Activated CD8-positive, alpha-beta T cell treated with anti-CD3 and anti-CD28 coated beads, Interleukin-2, amount 10 ng/mL, durations not matched to agents 7 days and 5 days (primary cell): ENCODE measurements at regions not wholly inside any gene's neighbourhood (a gene's known extent, or its start where the extent isn't known, plus 50 kb on each side); places are given as distances from the start of the nearest gene placed in this dataset.

Experiments
- ATAC-seq: fragments of 150-1000 bp; cut with Tn5 transposase; one replicate; pipeline ENCODE4 v1.10.0; 2021; ENCODE audit warnings: moderate library complexity
- CTCF ChIA-PET: fragments of 350-600 bp; sonication (Branson Sonifier 250); formaldehyde crosslinking; loops from one replicate; lab custom pipeline; 2021; ENCODE audit warnings: antibody characterized with exemption; lab: Charles Lee
- POLR2A ChIA-PET: fragments of 350-600 bp; sonication (Branson Sonifier 250); formaldehyde crosslinking; loops from one replicate; lab custom pipeline; 2021; ENCODE audit warnings: antibody characterized with exemption; lab: Charles Lee
- DNase-seq: peaks from one replicate; pipeline ENCODE4 v3.0.0-alpha.2; 2020
- H3K27ac Mint-ChIP-seq: one replicate; pipeline ENCODE4 v1.8.0; 2021; ENCODE audit warnings: mild to moderate bottlenecking, mixed read lengths
- H3K27me3 Mint-ChIP-seq: one replicate; pipeline ENCODE4 v1.8.0; 2021; ENCODE audit warnings: low read depth, mixed read lengths
- H3K36me3 Mint-ChIP-seq: one replicate; pipeline ENCODE4 v1.8.0; 2021; ENCODE audit warnings: low read depth, mixed read lengths
- H3K4me1 Mint-ChIP-seq: one replicate; pipeline ENCODE4 v1.8.0; 2021; ENCODE audit warnings: low read depth, mixed read lengths
- H3K4me3 Mint-ChIP-seq: one replicate; pipeline ENCODE4 v1.8.0; 2021; ENCODE audit warnings: mild to moderate bottlenecking, mixed read lengths
- H3K9me3 Mint-ChIP-seq: one replicate; pipeline ENCODE4 v1.8.0; 2022; ENCODE audit warnings: mixed read lengths; ENCODE audit not compliant: insufficient read depth

- CTCF ChIA-PET = no interaction called here
- H3K36me3 Mint-ChIP-seq = no peaks in the 10 kb centered on the region
- H3K4me1 Mint-ChIP-seq = no peaks in the 10 kb centered on the region
- no peaks in the 10 kb centered on the region for H3K9me3 Mint-ChIP-seq
- peaks cover 3% of the 10 kb centered on the region for H3K27me3 Mint-ChIP-seq
- no peak for DNase-seq
- H3K4me3 Mint-ChIP-seq = no peak overlapping the region
- no peak overlapping the region for H3K27ac Mint-ChIP-seq
- ATAC-seq = no peak
- POLR2A ChIA-PET = no interaction called here
These were observed 130.9 kb downstream of the DTWD1 start for GRCh38 chr15:49751751-49752150.

DNA sequence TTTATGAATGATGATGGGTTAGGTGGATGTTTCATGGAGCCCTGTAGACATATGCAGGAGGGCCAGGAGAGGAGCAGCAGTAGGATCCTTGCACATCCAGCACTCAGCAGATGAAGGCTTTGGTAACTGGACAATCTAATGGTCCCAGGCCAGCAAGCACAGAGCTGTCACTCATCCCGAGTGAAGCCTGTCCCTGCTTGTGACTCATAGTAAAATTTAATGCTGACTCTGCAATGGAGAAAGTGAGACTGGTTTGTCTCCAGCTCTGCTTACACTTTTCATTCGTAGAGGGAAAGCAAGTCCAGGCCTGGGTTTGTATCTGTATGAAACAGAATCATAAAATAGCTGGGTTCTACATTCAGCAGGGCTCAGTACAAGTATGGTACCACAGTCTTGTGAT, 131.7 kb downstream of the DTWD1 start:
- no peaks in the 10 kb centered on the region for H3K9me3 Mint-ChIP-seq
- DNase-seq (no peak), ATAC-seq (no peak)
- H3K36me3 Mint-ChIP-seq = no peaks in the 10 kb centered on the region
- no peak overlapping the region for H3K27ac Mint-ChIP-seq
- H3K27me3 Mint-ChIP-seq = peaks cover 3% of the 10 kb centered on the region
- CTCF ChIA-PET = no interaction called here
- H3K4me3 Mint-ChIP-seq = no peak overlapping the region
- POLR2A ChIA-PET = no interaction called here
- H3K4me1 Mint-ChIP-seq = no peaks in the 10 kb centered on the region

- no peak for ATAC-seq
These were observed 137.6 kb downstream of the DTWD1 start for GRCh38 chr15:49758456-49758855.

DNA sequence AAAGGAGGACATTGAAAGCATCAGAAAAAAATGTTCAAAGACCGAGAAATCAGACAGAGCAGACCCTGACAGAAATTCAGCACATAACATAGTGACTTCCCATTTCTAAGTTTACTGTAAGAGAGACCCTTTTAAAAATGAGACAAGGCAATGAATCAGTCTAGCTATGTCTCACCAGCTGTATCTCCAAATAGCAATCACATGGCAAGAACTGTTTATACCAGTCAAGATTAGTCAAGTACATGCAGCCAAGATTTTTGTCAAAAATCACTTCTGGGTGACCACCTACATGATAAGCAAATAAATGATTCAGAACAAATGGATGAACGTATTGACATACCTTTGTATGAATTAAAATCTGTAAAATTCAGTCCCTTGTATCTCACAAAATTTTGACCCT, 138.0 kb downstream of the DTWD1 start:
- no peak overlapping the region for H3K27ac Mint-ChIP-seq
- peaks cover 22% of the 10 kb centered on the region for H3K9me3 Mint-ChIP-seq
- no peaks in the 10 kb centered on the region for H3K4me1 Mint-ChIP-seq
- CTCF ChIA-PET = no interaction called here
- DNase-seq = no peak
- no peaks in the 10 kb centered on the region for H3K27me3 Mint-ChIP-seq
- no peak overlapping the region for H3K4me3 Mint-ChIP-seq
- no peak for ATAC-seq
- POLR2A ChIA-PET = no interaction called here
- H3K36me3 Mint-ChIP-seq = no peaks in the 10 kb centered on the region

More at GRCh38 chr15:49758456-49758855, 137.6 kb downstream of the DTWD1 start:
- H3K27me3 Mint-ChIP-seq = no peaks in the 10 kb centered on the region
- ChIA-PET POLR2A (no interaction called here), CTCF (no interaction called here)
- H3K4me1 Mint-ChIP-seq = no peaks in the 10 kb centered on the region
- H3K27ac Mint-ChIP-seq = no peak overlapping the region
- H3K9me3 Mint-ChIP-seq = peaks cover 22% of the 10 kb centered on the region
- no peak for DNase-seq
- no peak overlapping the region for H3K4me3 Mint-ChIP-seq
- H3K36me3 Mint-ChIP-seq = no peaks in the 10 kb centered on the region

- Mint-ChIP-seq H3K9me3 (peaks cover 26% of the 10 kb centered on the region), H3K27me3 (no peaks in the 10 kb centered on the region), H3K27ac (no peak overlapping the region), H3K4me1 (no peaks in the 10 kb centered on the region), H3K4me3 (no peak overlapping the region), H3K36me3 (no peaks in the 10 kb centered on the region)
- no peak for ATAC-seq
- DNase-seq = no peak
- ChIA-PET POLR2A (no interaction called here), CTCF (no interaction called here)
These were observed 139.9 kb downstream of the DTWD1 start for GRCh38 chr15:49760749-49761148.

DNA sequence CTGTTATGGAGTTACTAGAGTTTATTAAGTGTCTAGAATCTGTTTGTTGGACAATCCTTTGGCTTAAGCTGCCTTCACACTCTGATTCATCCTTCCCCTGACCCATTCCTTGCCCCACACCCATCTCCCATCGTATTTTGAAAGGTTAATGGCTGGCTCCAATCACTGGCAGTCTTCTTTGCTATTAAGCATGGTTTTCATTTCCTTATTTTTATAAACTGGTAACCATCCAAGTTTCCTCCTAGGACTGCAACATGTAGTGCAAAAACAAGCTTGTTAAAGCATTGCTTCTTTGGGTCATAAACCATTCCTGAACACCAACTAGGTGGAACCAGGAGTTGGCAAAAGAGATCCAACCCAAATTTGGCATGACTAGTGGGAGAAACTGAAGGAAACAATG, 148.4 kb downstream of the DTWD1 start:
- Mint-ChIP-seq H3K4me3 (no peak overlapping the region), H3K9me3 (peaks cover 16% of the 10 kb centered on the region)
- POLR2A ChIA-PET = no interaction called here

DNA sequence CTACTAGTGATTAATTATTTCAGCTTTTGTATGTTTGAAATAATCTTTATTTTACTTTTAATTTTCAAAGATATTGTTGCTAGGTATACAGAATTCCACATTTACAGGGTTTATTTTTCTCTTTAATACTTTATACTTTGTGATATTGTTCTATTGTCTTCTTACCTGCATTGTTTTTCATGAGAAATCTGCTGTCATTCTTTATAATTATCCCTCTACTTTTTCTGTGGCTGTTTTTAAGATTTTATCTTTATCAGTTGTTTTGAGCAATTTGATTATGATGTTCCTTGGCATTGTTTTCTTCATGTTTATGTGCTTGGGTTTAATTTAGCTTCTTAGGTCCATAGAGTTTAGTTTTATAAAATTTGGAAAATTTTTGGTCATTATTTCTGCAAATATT, 168.6 kb downstream of the DTWD1 start:
- CTCF ChIA-PET = no interaction called here
- POLR2A ChIA-PET = no interaction called here
- Mint-ChIP-seq H3K4me1 (no peaks in the 10 kb centered on the region), H3K4me3 (no peak overlapping the region), H3K27me3 (no peaks in the 10 kb centered on the region), H3K9me3 (peaks cover 18% of the 10 kb centered on the region), H3K27ac (no peak overlapping the region), H3K36me3 (no peaks in the 10 kb centered on the region)
- DNase-seq (no peak), ATAC-seq (no peak)

More for the DNA sequence above, 148.4 kb downstream of the DTWD1 start:
- Mint-ChIP-seq H3K36me3 (no peaks in the 10 kb centered on the region), H3K4me1 (no peaks in the 10 kb centered on the region), H3K27me3 (peaks cover 4% of the 10 kb centered on the region), H3K27ac (no peak overlapping the region)
- CTCF ChIA-PET = no interaction called here
- ATAC-seq (no peak), DNase-seq (no peak)

DNA sequence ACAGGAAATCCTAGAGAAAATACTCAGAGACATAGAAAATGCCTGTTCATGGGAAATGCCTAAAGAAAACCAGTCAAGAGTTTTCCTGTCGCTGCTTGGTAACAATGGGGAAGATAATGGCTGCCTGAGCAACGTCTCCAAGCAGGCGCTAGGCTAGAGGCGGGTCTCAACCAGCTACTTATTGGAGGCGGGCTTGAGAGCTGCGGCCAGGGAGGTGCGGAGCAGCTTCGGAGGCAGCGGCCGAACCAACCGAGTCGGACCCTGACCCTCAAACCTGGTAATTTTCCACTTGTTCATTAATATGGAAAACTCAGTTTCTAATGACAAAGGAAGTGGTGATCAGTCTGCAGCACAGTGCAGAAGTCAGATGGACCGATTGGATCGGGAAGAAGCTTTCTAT, 173.1 kb downstream of the DTWD1 start:
- ChIA-PET CTCF (no interaction called here), POLR2A (no interaction called here)
- no peaks in the 10 kb centered on the region for H3K36me3 Mint-ChIP-seq
- DNase-seq = no peak
- no peaks in the 10 kb centered on the region for H3K4me1 Mint-ChIP-seq
- no peak overlapping the region for H3K4me3 Mint-ChIP-seq
- no peak for ATAC-seq
- peaks cover 16% of the 10 kb centered on the region for H3K9me3 Mint-ChIP-seq
- no peaks in the 10 kb centered on the region for H3K27me3 Mint-ChIP-seq
- H3K27ac Mint-ChIP-seq = no peak overlapping the region

GRCh38 chr15:49801796-49802195, 180.9 kb downstream of the DTWD1 start:
- Mint-ChIP-seq H3K4me1 (no peaks in the 10 kb centered on the region), H3K36me3 (peaks cover 2% of the 10 kb centered on the region), H3K9me3 (no peaks in the 10 kb centered on the region), H3K4me3 (no peak overlapping the region), H3K27ac (no peak overlapping the region), H3K27me3 (peaks cover 2% of the 10 kb centered on the region)
- ChIA-PET CTCF (no interaction called here), POLR2A (no interaction called here)
- DNase-seq = no peak
- ATAC-seq = no peak
